ENCODE measurements at regions not wholly inside any gene's neighbourhood (a gene's known extent, or its start where the extent isn't known, plus 50 kb on each side); places are given as distances from the start of the nearest gene placed in this dataset.

- TF ChIP-seq TAF1 (IDR thresholded peaks at IDR 0.05; ENCODE audit: borderline replicate concordance, low read depth, low read length) (no peak), POLR2AphosphoS5 (IDR thresholded peaks at IDR 0.05; ENCODE audit: low read depth, low read length) (no peak), POLR2A (IDR thresholded peaks at IDR 0.05; ENCODE audit: low read depth, low read length) (no peak)
Measured at GRCh38 chr12:46571608-46572007, 199.0 kb upstream of the SLC38A2 start.

Measured in GM12892 (cell line).